ENCODE measurements at regions not wholly inside any gene's neighbourhood (a gene's known extent, or its start where the extent isn't known, plus 50 kb on each side); places are given as distances from the start of the nearest gene placed in this dataset.

GRCh38 chr5:52448111-52448510 is 339.6 kb upstream of the ITGA1 start:
- DNase-seq: no peak
- in situ Hi-C loops (cut with HindIII; ENCODE audit: low pct_ligation_motif_present, low sequenced_read_pairs): no loop called here
- H3K4me3 ChIP-seq (ENCODE audit: low read depth, low read length): no peak overlapping the region
- H3K27ac ChIP-seq: no peak overlapping the region
- no peak for TF ChIP-seq CTCF (IDR thresholded peaks at IDR 0.05; ENCODE audit: low read depth, low read length, missing control alignments)
- no peaks in the 10 kb centered on the region for H3K36me3 ChIP-seq (replicated peaks)
- H3K27me3 ChIP-seq (replicated peaks): no peaks in the 10 kb centered on the region

DNA sequence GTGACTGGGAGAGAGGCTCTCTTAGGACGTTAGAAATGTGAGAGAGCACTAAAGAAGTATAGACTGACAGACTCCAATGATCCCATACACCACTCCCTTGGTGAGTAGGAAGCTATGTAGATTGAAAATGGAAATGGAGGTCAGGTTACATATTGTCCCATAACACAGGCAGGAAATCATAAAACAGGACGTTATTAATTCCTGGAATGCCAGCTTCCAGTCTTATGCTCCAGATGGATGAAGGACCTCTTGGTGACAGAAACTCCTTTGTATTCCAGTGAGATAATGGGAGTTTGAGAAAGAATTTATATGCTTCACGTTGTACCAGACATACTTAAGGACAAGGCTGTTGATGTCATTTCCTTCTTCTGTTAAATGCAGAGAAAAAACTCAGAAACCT is 338.2 kb upstream of the ITGA1 start:
- H3K27ac ChIP-seq: no peak overlapping the region
- H3K4me3 ChIP-seq (ENCODE audit: low read depth, low read length): no peak overlapping the region
- TF ChIP-seq CTCF (IDR thresholded peaks at IDR 0.05; ENCODE audit: low read depth, low read length, missing control alignments): no peak
- in situ Hi-C loops (cut with HindIII; ENCODE audit: low pct_ligation_motif_present, low sequenced_read_pairs): no loop called here
- H3K36me3 ChIP-seq (replicated peaks): no peaks in the 10 kb centered on the region
- no peak for DNase-seq
- no peaks in the 10 kb centered on the region for H3K27me3 ChIP-seq (replicated peaks)

GRCh38 chr5:52452098-52452497 is 335.6 kb upstream of the ITGA1 start:
- in situ Hi-C loops (cut with HindIII; ENCODE audit: low pct_ligation_motif_present, low sequenced_read_pairs): no loop called here
- no peak for DNase-seq
- Histone ChIP-seq H3K4me3 (ENCODE audit: low read depth, low read length) (no peak overlapping the region), H3K36me3 (replicated peaks) (no peaks in the 10 kb centered on the region), H3K27me3 (replicated peaks) (no peaks in the 10 kb centered on the region), H3K27ac (no peak overlapping the region)
- TF ChIP-seq CTCF (IDR thresholded peaks at IDR 0.05; ENCODE audit: low read depth, low read length, missing control alignments): no peak

GRCh38 chr5:52453176-52453575 is 334.5 kb upstream of the ITGA1 start:
- Histone ChIP-seq H3K27ac (no peak overlapping the region), H3K27me3 (replicated peaks) (no peaks in the 10 kb centered on the region), H3K36me3 (replicated peaks) (no peaks in the 10 kb centered on the region), H3K4me3 (ENCODE audit: low read depth, low read length) (no peak overlapping the region)
- TF ChIP-seq CTCF (IDR thresholded peaks at IDR 0.05; ENCODE audit: low read depth, low read length, missing control alignments): no peak
- in situ Hi-C loops (cut with HindIII; ENCODE audit: low pct_ligation_motif_present, low sequenced_read_pairs): no loop called here
- DNase-seq: no peak

GRCh38 chr5:52455920-52456319 is 331.8 kb upstream of the ITGA1 start:
- no peaks in the 10 kb centered on the region for H3K27me3 ChIP-seq (replicated peaks)
- no peak for TF ChIP-seq CTCF (IDR thresholded peaks at IDR 0.05; ENCODE audit: low read depth, low read length, missing control alignments)
- no peaks in the 10 kb centered on the region for H3K36me3 ChIP-seq (replicated peaks)
- in situ Hi-C loops (cut with HindIII; ENCODE audit: low pct_ligation_motif_present, low sequenced_read_pairs): no loop called here
- no peak overlapping the region for H3K4me3 ChIP-seq (ENCODE audit: low read depth, low read length)
- DNase-seq: no peak
- H3K27ac ChIP-seq: no peak overlapping the region

DNA sequence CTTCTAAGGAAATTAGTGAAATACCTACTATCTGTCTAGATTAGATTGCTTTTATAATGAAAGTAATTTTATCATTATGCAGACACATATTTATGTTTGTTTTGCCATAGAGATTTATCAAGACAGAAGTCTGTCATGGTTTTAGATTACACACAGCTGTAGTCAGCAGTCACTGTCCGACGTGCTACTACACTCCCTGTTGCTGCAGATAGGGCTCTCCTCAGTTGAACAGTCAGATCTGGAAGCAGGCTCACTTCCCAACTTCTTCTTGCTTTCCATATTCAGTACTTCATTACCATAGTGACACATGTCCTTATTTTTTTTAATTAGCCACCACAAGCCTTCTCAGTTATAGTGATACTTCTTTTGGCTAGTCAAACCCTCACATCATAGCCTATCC is 329.9 kb upstream of the ITGA1 start:
- TF ChIP-seq CTCF (IDR thresholded peaks at IDR 0.05; ENCODE audit: low read depth, low read length, missing control alignments): no peak
- H3K27me3 ChIP-seq (replicated peaks): no peaks in the 10 kb centered on the region
- H3K4me3 ChIP-seq (ENCODE audit: low read depth, low read length): no peak overlapping the region
- H3K27ac ChIP-seq: no peak overlapping the region
- in situ Hi-C loops (cut with HindIII; ENCODE audit: low pct_ligation_motif_present, low sequenced_read_pairs): no loop called here
- H3K36me3 ChIP-seq (replicated peaks): no peaks in the 10 kb centered on the region
- DNase-seq: no peak
